NCI-H446 (cell line): ENCODE measurements at regions not wholly inside any gene's neighbourhood (a gene's known extent, or its start where the extent isn't known, plus 50 kb on each side); places are given as distances from the start of the nearest gene placed in this dataset.

Experiments
- DNase-seq, 2 experiments: peaks; one replicate each; lab custom pipeline; 2025; lab: John Stamatoyannopoulos, UW

GRCh38 chr13:34413538-34414210 is 528.4 kb upstream of the NBEA start:
- DNase-seq: no peak

DNA sequence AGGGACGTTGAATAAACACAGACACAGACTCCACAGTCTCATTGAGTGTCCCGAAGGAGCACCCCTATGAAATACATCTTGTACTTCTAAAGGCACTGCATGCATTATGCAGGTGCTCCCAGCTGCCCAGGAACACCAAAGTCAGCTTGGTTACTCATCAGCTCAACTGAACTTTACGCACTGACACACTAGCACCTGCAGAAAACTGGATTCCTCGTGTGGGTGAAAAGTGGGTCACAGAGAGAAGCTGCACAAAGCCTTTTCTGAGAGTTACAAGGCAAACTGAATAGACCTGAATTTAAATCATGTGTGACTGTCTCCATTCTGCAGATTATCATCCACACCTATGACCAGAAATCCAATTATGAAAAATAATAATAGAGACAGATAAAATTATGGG is 527.5 kb upstream of the NBEA start:
- DNase-seq: no peak

- DNase-seq: peak; percentile 76 to 95
These were observed 525.1 kb upstream of the NBEA start for GRCh38 chr13:34416971-34417380.

DNA sequence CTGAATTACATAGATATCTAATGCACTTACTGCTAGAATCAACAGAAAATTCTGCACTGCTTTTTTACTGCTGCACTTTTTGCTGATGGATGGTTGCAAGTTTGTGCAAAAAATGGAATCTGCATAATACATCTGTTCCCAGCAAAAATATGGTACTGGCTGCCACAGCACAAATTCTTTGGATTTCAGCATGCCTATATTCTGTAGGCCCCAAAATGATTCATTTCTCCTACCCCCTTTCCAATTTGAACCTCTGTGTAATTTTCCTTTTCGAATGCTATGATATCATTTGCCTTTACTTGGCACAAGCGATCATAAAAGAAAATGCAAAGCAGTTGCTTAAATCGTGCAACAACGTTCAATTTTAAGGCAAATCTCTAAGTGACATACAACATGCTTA is 524.2 kb upstream of the NBEA start:
- DNase-seq: no peak

DNA sequence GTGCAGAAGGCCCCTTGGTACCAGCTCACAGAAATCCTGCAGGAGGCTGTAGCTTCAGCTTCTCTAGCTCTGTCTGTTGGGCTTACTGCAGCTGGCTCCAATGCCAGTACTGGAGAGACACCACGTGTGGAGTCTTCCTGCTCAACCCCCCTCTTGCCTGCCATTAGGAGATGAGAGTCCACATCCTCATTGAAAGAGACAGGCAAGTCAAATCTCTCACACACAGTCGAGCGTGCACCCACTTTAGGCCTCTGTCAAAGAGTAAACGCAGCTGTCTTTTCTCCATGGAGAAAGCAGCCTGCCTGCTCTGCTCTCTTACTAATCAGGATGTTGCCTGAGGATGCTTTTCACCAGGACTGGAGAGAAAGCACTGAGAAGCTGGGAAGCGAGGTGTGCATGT is 523.0 kb upstream of the NBEA start:
- no peak for DNase-seq

DNA sequence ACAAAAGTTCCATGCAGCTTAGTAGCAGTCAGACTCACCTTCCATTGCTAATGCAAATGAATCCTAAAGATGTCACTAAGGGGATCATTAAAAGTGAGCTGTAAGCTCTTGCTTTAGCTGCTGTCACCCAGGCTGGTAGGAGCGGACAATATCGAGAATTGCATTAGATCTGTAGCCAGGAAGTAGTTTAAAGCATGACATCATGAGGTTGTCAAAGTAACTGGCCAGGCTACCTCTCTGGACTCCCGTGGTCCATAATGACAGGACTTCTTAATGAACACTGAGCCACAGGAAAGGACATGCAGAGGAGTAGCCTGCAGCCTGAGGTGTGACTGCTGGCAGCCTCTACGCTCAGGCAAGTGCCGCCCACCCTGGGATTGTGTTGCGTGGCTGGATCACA is 522.3 kb upstream of the NBEA start:
- DNase-seq: no peak

DNA sequence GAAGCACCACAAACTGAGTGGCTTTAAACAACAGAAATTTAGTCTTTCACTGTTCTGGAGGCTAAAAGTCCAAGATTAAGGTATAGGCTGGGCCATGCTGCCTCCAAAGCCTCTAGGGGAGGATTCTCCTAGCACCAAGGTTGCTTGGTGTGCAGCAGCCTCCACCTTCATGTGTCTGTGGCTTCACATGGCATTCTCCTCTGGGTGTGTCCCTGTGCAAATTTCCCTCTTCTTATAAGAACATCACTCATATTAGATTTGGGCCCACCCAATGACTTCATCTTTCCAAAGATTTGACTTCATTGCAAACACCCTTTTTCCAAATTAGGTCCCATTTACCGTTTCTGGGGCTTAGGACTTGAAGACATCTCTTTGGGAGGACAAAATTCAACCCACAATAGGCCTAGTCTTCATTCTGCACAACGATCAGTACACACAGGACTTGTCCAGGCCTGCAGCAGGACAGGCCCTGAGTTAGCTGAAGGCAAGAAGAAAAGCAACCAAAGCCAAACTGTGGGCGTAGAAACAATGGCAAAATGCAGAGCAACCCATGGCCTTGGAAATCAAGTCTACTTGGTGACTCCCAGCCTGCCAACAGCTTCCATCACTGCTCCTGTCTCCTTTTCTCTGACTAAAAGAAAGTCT is 521.2 kb upstream of the NBEA start:
- DNase-seq: no peak

DNA sequence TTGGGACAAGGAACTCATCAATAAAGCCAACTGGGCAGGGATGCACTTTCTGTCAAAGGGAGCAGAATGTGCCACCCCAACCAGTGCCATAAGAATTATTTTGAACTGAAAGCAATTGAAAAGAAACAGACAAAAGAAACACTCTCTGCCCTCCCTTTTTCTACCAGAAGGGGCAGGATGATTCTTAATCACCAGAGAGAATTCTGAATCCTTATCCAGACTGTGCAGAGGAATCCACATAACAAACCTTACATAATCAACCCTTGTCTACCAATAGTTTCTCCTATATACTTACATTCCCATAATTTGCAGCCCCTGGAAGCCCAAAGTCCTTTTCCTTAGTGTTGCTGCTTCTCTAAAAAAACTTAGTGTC is 520.7 kb upstream of the NBEA start:
- DNase-seq: no peak

DNA sequence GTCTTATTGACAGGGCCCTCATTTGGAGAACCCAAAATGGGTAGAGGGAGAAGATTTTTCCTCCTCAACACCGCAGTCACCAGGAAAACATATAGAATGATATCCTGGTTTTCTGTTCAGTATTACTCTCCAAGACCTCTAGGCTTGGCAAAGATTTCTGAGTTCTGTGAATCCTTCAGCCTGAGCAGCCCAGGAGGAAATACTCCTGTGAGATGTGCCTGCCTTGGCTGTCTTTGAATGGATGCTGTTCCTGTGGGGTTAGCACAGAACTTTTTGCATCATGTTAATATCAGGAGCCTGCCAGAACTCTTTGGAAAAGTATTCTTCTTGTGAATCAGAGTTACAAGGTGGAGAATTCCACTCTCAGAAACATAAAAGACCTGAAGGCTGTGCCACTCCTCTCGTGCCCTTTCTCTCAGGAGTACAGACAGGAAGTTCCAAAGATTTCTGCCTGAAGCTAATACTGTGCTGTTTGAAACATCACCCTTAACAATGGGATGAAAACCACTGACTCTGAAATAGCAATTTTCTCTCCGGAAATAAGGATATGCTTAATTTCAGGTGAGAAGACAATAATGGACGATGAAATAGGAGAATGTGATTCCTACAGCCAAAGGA is 520.1 kb upstream of the NBEA start:
- no peak for DNase-seq

- DNase-seq: no peak
These were observed 519.1 kb upstream of the NBEA start for GRCh38 chr13:34422956-34423355.

GRCh38 chr13:34425327-34425949 is 516.6 kb upstream of the NBEA start:
- DNase-seq: no peak

- DNase-seq: no peak
These were observed 513.2 kb upstream of the NBEA start for GRCh38 chr13:34428911-34429310.

DNA sequence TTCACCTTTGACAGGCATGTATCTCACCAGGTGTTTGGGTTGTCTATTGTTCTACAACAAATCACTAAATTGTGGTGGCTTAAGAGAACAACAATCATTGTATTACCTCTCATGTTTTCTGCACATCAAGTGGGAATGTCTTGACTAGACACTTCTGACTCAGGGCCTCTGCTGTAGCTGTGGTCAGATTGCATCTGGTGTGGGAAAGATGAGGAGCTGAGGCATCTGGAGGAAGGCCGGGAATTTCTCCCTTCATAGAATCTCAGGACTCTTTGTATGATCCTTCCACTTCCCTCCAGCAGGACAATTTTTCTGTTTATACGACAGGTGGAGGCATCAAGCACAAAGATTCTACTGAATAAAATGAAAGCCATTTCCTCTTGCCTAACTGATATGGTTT is 511.8 kb upstream of the NBEA start:
- DNase-seq: no peak

GRCh38 chr13:34431827-34432581 is 510.1 kb upstream of the NBEA start:
- DNase-seq: no peak

DNA sequence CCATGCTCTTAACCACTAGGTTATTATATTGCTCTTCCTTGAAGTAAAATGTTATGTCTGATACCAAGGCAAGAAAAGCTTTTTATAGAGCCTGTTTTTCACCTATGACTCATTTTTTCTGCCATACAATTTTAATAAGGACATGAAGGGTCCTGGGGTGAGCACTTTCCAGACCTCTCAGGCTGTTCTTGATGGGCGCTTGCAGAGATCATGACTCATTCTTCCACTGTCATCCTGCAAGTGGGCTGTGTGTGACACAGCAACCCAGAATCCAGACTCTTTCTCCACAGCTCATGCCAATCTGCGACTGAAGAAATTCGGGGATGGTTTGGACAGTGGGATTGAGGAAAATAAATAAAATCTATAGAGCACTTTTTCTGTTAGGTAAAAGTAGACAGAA is 506.7 kb upstream of the NBEA start:
- DNase-seq: no peak

GRCh38 chr13:34437873-34438272 is 504.2 kb upstream of the NBEA start:
- no peak for DNase-seq

DNA sequence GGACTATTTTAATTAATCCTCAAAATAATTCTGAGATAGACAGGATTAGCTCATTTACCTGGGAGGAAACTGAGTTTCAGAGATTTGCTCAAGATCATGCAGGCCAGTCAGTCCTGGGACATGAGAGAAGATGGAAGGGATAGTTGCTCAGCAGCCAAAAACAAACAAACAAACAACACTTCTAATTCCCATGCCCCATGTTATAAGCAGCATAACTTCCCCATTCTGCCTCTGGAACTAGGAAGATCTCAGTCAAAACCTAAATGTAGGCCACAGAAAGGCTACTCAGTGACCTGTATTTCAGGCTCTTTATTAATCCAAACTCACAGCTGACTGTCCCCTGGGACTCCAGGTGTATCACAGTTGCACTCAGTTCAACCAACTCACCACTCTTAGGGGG is 489.2 kb upstream of the NBEA start:
- DNase-seq: no peak

DNA sequence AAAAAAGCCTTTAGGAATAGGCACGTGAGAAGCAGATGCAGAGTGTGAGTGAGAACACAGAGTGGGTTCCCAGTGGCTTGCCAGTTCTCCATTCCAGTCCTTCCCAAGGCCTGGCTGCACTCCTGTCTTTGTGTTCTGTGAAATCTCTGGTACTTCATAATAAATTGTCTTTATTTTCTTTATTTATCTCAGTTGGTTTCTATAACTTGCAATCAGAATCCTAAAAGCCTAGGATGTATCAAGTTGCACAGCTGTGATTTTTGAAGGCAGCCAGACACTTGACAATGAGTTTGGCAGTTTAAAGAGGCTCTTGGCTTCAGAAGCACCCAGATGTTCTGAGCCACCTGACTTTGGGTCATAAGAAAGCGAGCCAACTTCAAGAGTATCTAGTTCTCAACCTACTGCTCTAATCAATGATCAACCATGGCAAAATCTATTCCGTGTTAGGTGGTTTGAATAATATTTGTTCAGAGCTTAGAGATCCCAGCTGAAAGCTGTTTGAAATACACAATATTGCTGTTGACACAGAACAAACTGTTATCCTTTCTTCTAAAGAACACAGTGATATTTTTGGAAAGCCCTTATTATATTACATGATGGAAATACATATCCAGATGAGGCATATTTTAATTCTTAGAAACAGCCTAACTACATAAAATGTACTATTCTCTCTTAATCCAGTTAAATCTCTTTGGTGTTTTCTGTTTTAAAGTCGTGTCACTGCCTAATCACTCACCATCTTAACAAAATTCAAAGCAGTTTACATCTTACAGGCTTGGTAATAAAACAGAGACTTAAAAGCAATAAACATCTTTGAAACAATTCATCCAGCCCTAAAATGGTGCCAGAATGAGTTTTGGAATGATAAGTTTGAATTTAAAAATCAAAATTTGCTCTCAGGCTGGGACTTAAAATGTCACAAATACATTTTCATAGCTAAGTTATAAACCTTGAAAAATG is 483.0 kb upstream of the NBEA start:
- DNase-seq: peak in 1 of 2 experiments; percentile 61

DNA sequence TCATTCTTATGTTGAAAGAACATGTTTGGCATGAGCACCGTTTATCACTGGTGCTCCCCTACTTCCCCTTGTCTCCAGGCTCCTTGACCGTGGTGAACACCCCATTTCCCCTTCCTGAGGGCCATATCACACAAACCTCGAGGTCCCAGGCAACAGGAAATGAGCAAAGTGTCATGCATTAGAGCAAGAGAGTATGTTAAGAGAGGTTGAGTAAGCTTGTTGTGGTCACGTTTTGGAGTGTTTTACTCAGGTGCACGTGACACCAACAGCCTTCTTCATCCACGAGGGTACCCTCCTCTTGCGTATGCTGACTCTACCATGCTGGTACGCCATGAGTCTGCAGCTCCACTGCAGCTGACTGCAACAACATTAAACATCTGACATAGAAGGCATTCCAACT is 482.2 kb upstream of the NBEA start:
- DNase-seq: no peak

DNA sequence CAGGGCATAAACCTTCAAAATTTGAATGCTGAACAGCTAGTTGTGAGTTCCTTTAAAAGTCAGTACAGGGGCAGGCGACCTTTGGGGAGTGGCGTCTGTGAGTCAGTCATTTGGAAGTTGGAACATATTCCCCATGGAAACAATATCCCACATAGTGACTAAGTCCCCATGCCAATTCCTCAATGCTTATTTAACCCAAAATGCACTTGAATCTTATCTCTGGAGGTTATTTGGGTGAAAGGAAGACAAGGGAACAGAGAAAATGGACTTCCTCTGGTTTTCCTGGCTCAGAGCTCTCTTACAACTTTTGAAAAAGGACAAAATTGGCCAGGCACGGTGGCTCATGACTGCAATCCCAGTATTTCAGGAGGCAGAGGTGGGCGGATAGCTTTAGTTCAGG is 479.2 kb upstream of the NBEA start:
- DNase-seq: no peak

DNA sequence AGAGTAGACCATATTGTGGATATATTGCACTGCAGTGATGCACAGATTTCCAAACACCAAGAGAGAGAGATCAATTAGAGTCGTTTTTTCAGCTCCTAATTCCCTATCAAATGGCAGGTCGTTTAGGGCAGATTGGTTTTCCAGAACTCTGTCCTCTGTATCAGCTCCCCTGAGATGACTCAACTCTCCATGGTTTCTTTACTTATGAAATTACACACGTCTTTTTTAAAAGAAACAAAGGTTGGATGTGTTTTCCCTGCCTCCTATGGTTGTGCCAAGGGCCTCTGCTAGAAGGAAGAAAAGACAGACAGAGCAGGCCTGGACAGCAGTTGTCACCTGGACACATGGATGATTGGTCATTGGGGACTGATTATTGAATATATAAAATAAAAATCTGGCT is 478.1 kb upstream of the NBEA start:
- DNase-seq: no peak
